Panc1 (cell line): ENCODE measurements at regions not wholly inside any gene's neighbourhood (a gene's known extent, or its start where the extent isn't known, plus 50 kb on each side); places are given as distances from the start of the nearest gene placed in this dataset.

ENCODE experiments used
- ATAC-seq: fragments of 200-7000 bp; cut with Tn5 transposase; 2 replicates; pipeline ENCODE4 v1.9.1; 2020; ENCODE audit warnings: mild to moderate bottlenecking, moderate library complexity
- BruUV-seq: library from RNA; stranded (reverse); fragments of 400-500 nt; replicated peaks from 2 replicates; lab custom pipeline; 2021; lab: Mats Ljungman, UMichigan
- CTCF ChIA-PET: fragments of 300-600 bp; sonication (Branson Sonifier 250); formaldehyde crosslinking; loops from one replicate; lab custom pipeline; 2022; ENCODE audit warnings: antibody characterized with exemption; lab: Charles Lee
- POLR2A ChIA-PET: fragments of 300-600 bp; sonication (Branson Sonifier 250); formaldehyde crosslinking; loops from one replicate; lab custom pipeline; 2022; ENCODE audit warnings: antibody characterized with exemption; lab: Charles Lee
- DNase-seq: peaks from one replicate; pipeline ENCODE4 v3.0.0-alpha.2; 2010; ENCODE audit warnings: low read depth, low spot score
- H3K27ac ChIP-seq: 2 replicates; pipeline ENCODE4 v1.5.1; 2011; ENCODE audit warnings: mild to moderate bottlenecking, low read length, inconsistent platforms
- H3K27me3 ChIP-seq: fragments of 200-500 bp; sonication (Bioruptor generic); 2 replicates; pipeline ENCODE4 v1.6.0; 2014; ENCODE audit warnings: low read length, inconsistent platforms; ENCODE audit not compliant: control insufficient read depth, insufficient read depth
- H3K36me3 ChIP-seq: fragments of 200-500 bp; sonication (Bioruptor generic); 2 replicates; pipeline ENCODE4 v1.5.1; 2014; ENCODE audit warnings: inconsistent platforms, mild to moderate bottlenecking, low read length, moderate library complexity; ENCODE audit not compliant: control insufficient read depth, insufficient read depth
- H3K4me1 ChIP-seq: 2 replicates; pipeline ENCODE4 v1.5.1; 2011; ENCODE audit warnings: inconsistent platforms, mild to moderate bottlenecking, low read length, moderate library complexity; ENCODE audit not compliant: control insufficient read depth, insufficient read depth
- H3K4me3 ChIP-seq, 2 experiments: 2 replicates each; pipeline ENCODE4 v1.5.1; 2011 to 2012; ENCODE audit warnings: low read depth in 2 of 2, low read length in 2 of 2, mild to moderate bottlenecking in 2 of 2, inconsistent platforms in 1 of 2, moderate library complexity in 1 of 2
- H3K9me3 ChIP-seq: fragments of 200-500 bp; sonication (Bioruptor generic); 2 replicates; pipeline ENCODE4 v1.5.1; 2014; ENCODE audit warnings: low read depth, mild to moderate bottlenecking, inconsistent platforms, low read length, moderate library complexity; ENCODE audit not compliant: control insufficient read depth, insufficient read depth
- CTCF ChIP-seq: fragments of 450-650 bp; IDR thresholded peaks from 2 replicates; pipeline ENCODE4 v1.5.1; 2017; ENCODE audit warnings: mild to moderate bottlenecking
- POLR2AphosphoS5 ChIP-seq: IDR thresholded peaks from 2 replicates; pipeline ENCODE4 v1.6.1; 2012; ENCODE audit warnings: mild to moderate bottlenecking, low read depth, low read length, moderate library complexity
- REST ChIP-seq, 2 experiments: IDR thresholded peaks; 2 replicates each; pipeline ENCODE4 v1.6.1; 2011 to 2012; ENCODE audit warnings: low read depth in 2 of 2, control low read depth in 1 of 2, low read length in 1 of 2, mild to moderate bottlenecking in 1 of 2, moderate library complexity in 1 of 2; ENCODE audit not compliant: insufficient read depth in 1 of 2
- SIN3A ChIP-seq: IDR thresholded peaks from 2 replicates; pipeline ENCODE4 v1.6.1; 2012; ENCODE audit warnings: low read depth, mild to moderate bottlenecking, low read length, moderate library complexity, borderline replicate concordance; ENCODE audit not compliant: insufficient read depth
- TCF7L2 ChIP-seq: IDR thresholded peaks from 2 replicates; pipeline ENCODE4 v1.6.1; 2011; ENCODE audit warnings: mild to moderate bottlenecking, low read depth, low read length, inconsistent platforms
- in situ Hi-C: cut with HindIII; loops from 2 replicates; pipeline ENCODE4 v1.10.0; 2016; ENCODE audit warnings: low sequenced_read_pairs, low pct_unique_long_range_greater_than_20kb
- intact Hi-C: fragments of 100-400 bp; cut with micrococcal nuclease; formaldehyde crosslinking; loops from one replicate; pipeline ENCODE4 v1.10.0; 2022; ENCODE audit not compliant: unreplicated experiment

- TF ChIP-seq REST (IDR thresholded peaks at IDR 0.05; ENCODE audit: insufficient read depth in 1 of 2, low read depth in 2 of 2, low read length in 1 of 2) (no peak), TCF7L2 (no peak), POLR2AphosphoS5 (no peak), SIN3A (no peak), CTCF (no peak)
- intact Hi-C loops (no loop called here), in situ Hi-C loops (no loop called here)
- H3K27ac ChIP-seq, result no peak overlapping the region
- no peaks in the 10 kb centered on the region for H3K27me3 ChIP-seq
- no peaks in the 10 kb centered on the region for H3K9me3 ChIP-seq
- no peaks in the 10 kb centered on the region for H3K4me1 ChIP-seq
- BruUV-seq, result no TSS peak
- ATAC-seq (no peak), DNase-seq (no peak)
- no peaks in the 10 kb centered on the region for H3K36me3 ChIP-seq
- CTCF ChIA-PET, result no interaction called here
- no peak overlapping the region for H3K4me3 ChIP-seq
- POLR2A ChIA-PET, result no interaction called here
These were observed 606.1 kb upstream of the CPEB2 start for GRCh38 chr4:14396183-14396582.

GRCh38 chr4:14399848-14400247, 602.4 kb upstream of the CPEB2 start:
- intact Hi-C loops, result no loop called here
- in situ Hi-C loops, result no loop called here
- BruUV-seq, result no TSS peak

More at GRCh38 chr4:14399848-14400247, 602.4 kb upstream of the CPEB2 start:
- Histone ChIP-seq H3K36me3 (no peaks in the 10 kb centered on the region), H3K27ac (no peak overlapping the region), H3K4me3 (no peak overlapping the region), H3K9me3 (no peaks in the 10 kb centered on the region), H3K27me3 (no peaks in the 10 kb centered on the region), H3K4me1 (no peaks in the 10 kb centered on the region)
- ChIA-PET CTCF (no interaction called here), POLR2A (no interaction called here)
- TF ChIP-seq REST (IDR thresholded peaks at IDR 0.05; ENCODE audit: insufficient read depth in 1 of 2, low read depth in 2 of 2, low read length in 1 of 2) (no peak), POLR2AphosphoS5 (no peak), CTCF (no peak), TCF7L2 (no peak), SIN3A (no peak)
- DNase-seq (no peak), ATAC-seq (no peak)
